GM12891 (cell line): ENCODE measurements at regions not wholly inside any gene's neighbourhood (a gene's known extent, or its start where the extent isn't known, plus 50 kb on each side); places are given as distances from the start of the nearest gene placed in this dataset.

ENCODE experiments used
- DNase-seq: peaks from one replicate; pipeline ENCODE4 v3.0.0; 2011; ENCODE audit warnings: low spot score; ENCODE audit not compliant: insufficient read length
- FAIRE-seq: peaks from 2 replicates; lab custom pipeline; 2011; peaks lifted over from hg19 to GRCh38; lab: Jason Lieb, UNC
- PAX5 ChIP-seq: IDR thresholded peaks from 2 replicates; pipeline ENCODE4 v1.6.1; 2011; ENCODE audit warnings: low read length, moderate library complexity, mild to moderate bottlenecking; ENCODE audit not compliant: insufficient read depth, severe bottlenecking
- POLR2A ChIP-seq: IDR thresholded peaks from 2 replicates; pipeline ENCODE4 v1.6.1; 2011; ENCODE audit warnings: low read depth, low read length, control low read depth
- POLR2AphosphoS5 ChIP-seq: IDR thresholded peaks from 2 replicates; pipeline ENCODE4 v1.6.1; 2011; ENCODE audit warnings: low read depth, low read length, control low read depth
- POU2F2 ChIP-seq: IDR thresholded peaks from 2 replicates; pipeline ENCODE4 v1.6.1; 2011; ENCODE audit warnings: low read depth, mild to moderate bottlenecking, control low read depth, low read length, moderate library complexity
- SPI1 ChIP-seq: IDR thresholded peaks from 2 replicates; pipeline ENCODE4 v1.6.1; 2011; ENCODE audit warnings: low read depth, low read length, control low read depth
- TAF1 ChIP-seq: IDR thresholded peaks from 2 replicates; pipeline ENCODE4 v1.6.1; 2011; ENCODE audit warnings: low read depth, low read length, control low read depth

GRCh38 chr7:90094030-90094429 is 60.2 kb upstream of the STEAP1 start:
- DNase-seq (no peak), FAIRE-seq (no peak)
- TF ChIP-seq TAF1 (no peak), POLR2A (no peak), POLR2AphosphoS5 (no peak), PAX5 (no peak), SPI1 (no peak), POU2F2 (no peak)
